ENCODE measurements at regions not wholly inside any gene's neighbourhood (a gene's known extent, or its start where the extent isn't known, plus 50 kb on each side); places are given as distances from the start of the nearest gene placed in this dataset.

GRCh38 chr15:39022532-39023305 lies 458.1 kb upstream of the RASGRP1 start:
- Histone ChIP-seq H3K4me3 (ENCODE audit: low read depth in 2 of 2, low read length in 2 of 2) (no peak overlapping the region), H3K27me3 (ENCODE audit: control insufficient read depth, insufficient read depth, low read length) (no peaks in the 10 kb centered on the region), H3K4me1 (ENCODE audit: control insufficient read depth, insufficient read depth, low read length) (no peaks in the 10 kb centered on the region), H3K9me3 (ENCODE audit: control insufficient read depth, insufficient read depth, low read depth, low read length) (no peaks in the 10 kb centered on the region), H3K27ac (ENCODE audit: low read length) (no peak overlapping the region), H3K36me3 (ENCODE audit: control insufficient read depth, insufficient read depth, low read length) (no peaks in the 10 kb centered on the region)
- ChIA-PET POLR2A (no interaction called here), CTCF (no interaction called here)
- in situ Hi-C loops (cut with HindIII; ENCODE audit: low pct_unique_long_range_greater_than_20kb, low sequenced_read_pairs), result no loop called here
- no peak for ATAC-seq
- intact Hi-C loops (cut with micrococcal nuclease; ENCODE audit: unreplicated experiment), result loop anchor here (10.0 kb wide), 1 partner anchor 208 kb away; no protein-coding TSS in a partner anchor
- BruUV-seq (replicated peaks), result no TSS peak
- no peak for DNase-seq (ENCODE audit: low read depth, low spot score)
- TF ChIP-seq, protein P1, sequence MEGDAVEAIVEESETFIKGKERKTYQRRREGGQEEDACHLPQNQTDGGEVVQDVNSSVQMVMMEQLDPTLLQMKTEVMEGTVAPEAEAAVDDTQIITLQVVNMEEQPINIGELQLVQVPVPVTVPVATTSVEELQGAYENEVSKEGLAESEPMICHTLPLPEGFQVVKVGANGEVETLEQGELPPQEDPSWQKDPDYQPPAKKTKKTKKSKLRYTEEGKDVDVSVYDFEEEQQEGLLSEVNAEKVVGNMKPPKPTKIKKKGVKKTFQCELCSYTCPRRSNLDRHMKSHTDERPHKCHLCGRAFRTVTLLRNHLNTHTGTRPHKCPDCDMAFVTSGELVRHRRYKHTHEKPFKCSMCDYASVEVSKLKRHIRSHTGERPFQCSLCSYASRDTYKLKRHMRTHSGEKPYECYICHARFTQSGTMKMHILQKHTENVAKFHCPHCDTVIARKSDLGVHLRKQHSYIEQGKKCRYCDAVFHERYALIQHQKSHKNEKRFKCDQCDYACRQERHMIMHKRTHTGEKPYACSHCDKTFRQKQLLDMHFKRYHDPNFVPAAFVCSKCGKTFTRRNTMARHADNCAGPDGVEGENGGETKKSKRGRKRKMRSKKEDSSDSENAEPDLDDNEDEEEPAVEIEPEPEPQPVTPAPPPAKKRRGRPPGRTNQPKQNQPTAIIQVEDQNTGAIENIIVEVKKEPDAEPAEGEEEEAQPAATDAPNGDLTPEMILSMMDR (IDR thresholded peaks at IDR 0.05), result no peak
- TF ChIP-seq, protein P2, sequence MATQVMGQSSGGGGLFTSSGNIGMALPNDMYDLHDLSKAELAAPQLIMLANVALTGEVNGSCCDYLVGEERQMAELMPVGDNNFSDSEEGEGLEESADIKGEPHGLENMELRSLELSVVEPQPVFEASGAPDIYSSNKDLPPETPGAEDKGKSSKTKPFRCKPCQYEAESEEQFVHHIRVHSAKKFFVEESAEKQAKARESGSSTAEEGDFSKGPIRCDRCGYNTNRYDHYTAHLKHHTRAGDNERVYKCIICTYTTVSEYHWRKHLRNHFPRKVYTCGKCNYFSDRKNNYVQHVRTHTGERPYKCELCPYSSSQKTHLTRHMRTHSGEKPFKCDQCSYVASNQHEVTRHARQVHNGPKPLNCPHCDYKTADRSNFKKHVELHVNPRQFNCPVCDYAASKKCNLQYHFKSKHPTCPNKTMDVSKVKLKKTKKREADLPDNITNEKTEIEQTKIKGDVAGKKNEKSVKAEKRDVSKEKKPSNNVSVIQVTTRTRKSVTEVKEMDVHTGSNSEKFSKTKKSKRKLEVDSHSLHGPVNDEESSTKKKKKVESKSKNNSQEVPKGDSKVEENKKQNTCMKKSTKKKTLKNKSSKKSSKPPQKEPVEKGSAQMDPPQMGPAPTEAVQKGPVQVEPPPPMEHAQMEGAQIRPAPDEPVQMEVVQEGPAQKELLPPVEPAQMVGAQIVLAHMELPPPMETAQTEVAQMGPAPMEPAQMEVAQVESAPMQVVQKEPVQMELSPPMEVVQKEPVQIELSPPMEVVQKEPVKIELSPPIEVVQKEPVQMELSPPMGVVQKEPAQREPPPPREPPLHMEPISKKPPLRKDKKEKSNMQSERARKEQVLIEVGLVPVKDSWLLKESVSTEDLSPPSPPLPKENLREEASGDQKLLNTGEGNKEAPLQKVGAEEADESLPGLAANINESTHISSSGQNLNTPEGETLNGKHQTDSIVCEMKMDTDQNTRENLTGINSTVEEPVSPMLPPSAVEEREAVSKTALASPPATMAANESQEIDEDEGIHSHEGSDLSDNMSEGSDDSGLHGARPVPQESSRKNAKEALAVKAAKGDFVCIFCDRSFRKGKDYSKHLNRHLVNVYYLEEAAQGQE (IDR thresholded peaks at IDR 0.05; ENCODE audit: insufficient read depth in 1 of 2, low read depth in 2 of 2, low read length in 1 of 2), result no peak
- TF ChIP-seq TCF7L2 (IDR thresholded peaks at IDR 0.05; ENCODE audit: low read depth, low read length), result no peak
- no peak for TF ChIP-seq SIN3A (IDR thresholded peaks at IDR 0.05; ENCODE audit: borderline replicate concordance, insufficient read depth, low read depth, low read length)
- TF ChIP-seq POLR2AphosphoS5 (IDR thresholded peaks at IDR 0.05; ENCODE audit: low read depth, low read length), result no peak

GRCh38 chr15:39025321-39025720 lies 460.7 kb upstream of the RASGRP1 start:
- no peak overlapping the region for H3K4me3 ChIP-seq (ENCODE audit: low read depth in 2 of 2, low read length in 2 of 2)
- TF ChIP-seq SIN3A (IDR thresholded peaks at IDR 0.05; ENCODE audit: borderline replicate concordance, insufficient read depth, low read depth, low read length) (no peak), POLR2AphosphoS5 (IDR thresholded peaks at IDR 0.05; ENCODE audit: low read depth, low read length) (no peak), TCF7L2 (IDR thresholded peaks at IDR 0.05; ENCODE audit: low read depth, low read length) (no peak)
- TF ChIP-seq, protein P2 (IDR thresholded peaks at IDR 0.05; ENCODE audit: insufficient read depth in 1 of 2, low read depth in 2 of 2, low read length in 1 of 2), result no peak
- TF ChIP-seq, protein P1 (IDR thresholded peaks at IDR 0.05), result no peak
- BruUV-seq (replicated peaks), result no TSS peak
- intact Hi-C loops (cut with micrococcal nuclease; ENCODE audit: unreplicated experiment), result loop anchor here (10.0 kb wide), 1 partner anchor 211 kb away; no protein-coding TSS in a partner anchor
- in situ Hi-C loops (cut with HindIII; ENCODE audit: low pct_unique_long_range_greater_than_20kb, low sequenced_read_pairs), result no loop called here
- no peaks in the 10 kb centered on the region for H3K27me3 ChIP-seq (ENCODE audit: control insufficient read depth, insufficient read depth, low read length)
- ChIA-PET POLR2A (no interaction called here), CTCF (no interaction called here)
- DNase-seq (ENCODE audit: low read depth, low spot score) (no peak), ATAC-seq (no peak)
- no peaks in the 10 kb centered on the region for H3K9me3 ChIP-seq (ENCODE audit: control insufficient read depth, insufficient read depth, low read depth, low read length)
- no peak overlapping the region for H3K27ac ChIP-seq (ENCODE audit: low read length)
- H3K36me3 ChIP-seq (ENCODE audit: control insufficient read depth, insufficient read depth, low read length), result no peaks in the 10 kb centered on the region
- no peaks in the 10 kb centered on the region for H3K4me1 ChIP-seq (ENCODE audit: control insufficient read depth, insufficient read depth, low read length)

All from Panc1 (cell line).